Activated naive CD8-positive, alpha-beta T cell (primary cell): ENCODE measurements at regions not wholly inside any gene's neighbourhood (a gene's known extent, or its start where the extent isn't known, plus 50 kb on each side); places are given as distances from the start of the nearest gene placed in this dataset.

Source experiments
- H3K27ac Mint-ChIP-seq: one replicate; pipeline ENCODE4 v1.8.0; 2021; ENCODE audit warnings: mixed read lengths
- H3K27me3 Mint-ChIP-seq: one replicate; pipeline ENCODE4 v1.8.0; 2021; ENCODE audit warnings: mixed read lengths
- H3K36me3 Mint-ChIP-seq: one replicate; pipeline ENCODE4 v1.8.0; 2021; ENCODE audit warnings: mixed read lengths
- H3K4me1 Mint-ChIP-seq: one replicate; pipeline ENCODE4 v1.8.0; 2021; ENCODE audit warnings: low read depth, mixed read lengths
- H3K4me3 Mint-ChIP-seq: one replicate; pipeline ENCODE4 v1.8.0; 2021; ENCODE audit warnings: mild to moderate bottlenecking, mixed read lengths
- H3K9me3 Mint-ChIP-seq: one replicate; pipeline ENCODE4 v1.8.0; 2021; ENCODE audit warnings: low read depth, mixed read lengths

DNA sequence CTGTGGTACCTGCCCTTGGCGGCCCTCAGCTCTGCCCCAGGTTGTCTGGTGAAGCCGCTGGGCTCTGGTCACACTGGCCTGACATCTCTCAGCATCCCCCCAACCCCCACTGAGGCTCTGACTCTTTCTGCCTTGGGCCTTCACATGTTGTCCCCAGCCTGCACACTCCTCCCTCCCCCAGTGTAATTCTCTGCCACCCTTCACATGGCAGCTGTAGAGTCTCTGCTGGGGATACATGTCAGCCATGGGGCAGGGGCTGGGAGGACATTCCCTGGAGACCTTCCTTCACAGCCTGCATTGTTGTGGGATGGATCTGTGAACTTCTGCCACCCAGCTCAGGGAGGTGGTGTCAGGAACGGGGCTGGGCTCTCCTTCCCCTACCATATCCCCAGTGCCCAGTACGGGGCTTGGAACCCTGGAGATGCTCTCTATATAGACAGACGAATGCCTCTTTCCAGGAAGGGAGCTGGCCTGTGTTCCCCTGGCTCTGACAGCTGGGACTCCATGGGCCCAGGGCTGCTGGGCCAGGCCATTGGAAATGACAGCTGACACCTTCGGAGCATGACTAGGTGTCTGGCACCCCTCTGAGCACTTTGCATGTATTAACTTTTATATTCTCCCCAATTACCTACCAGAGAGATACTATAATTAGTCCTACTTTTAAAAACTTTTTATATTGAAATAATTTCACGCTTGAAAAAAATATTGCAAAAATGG is 151.5 kb downstream of the INHBB start:
- Mint-ChIP-seq H3K27me3 (peaks cover 4% of the 10 kb centered on the region), H3K9me3 (no peaks in the 10 kb centered on the region), H3K36me3 (no peaks in the 10 kb centered on the region), H3K27ac (no peak overlapping the region), H3K4me3 (no peak overlapping the region), H3K4me1 (no peaks in the 10 kb centered on the region)

DNA sequence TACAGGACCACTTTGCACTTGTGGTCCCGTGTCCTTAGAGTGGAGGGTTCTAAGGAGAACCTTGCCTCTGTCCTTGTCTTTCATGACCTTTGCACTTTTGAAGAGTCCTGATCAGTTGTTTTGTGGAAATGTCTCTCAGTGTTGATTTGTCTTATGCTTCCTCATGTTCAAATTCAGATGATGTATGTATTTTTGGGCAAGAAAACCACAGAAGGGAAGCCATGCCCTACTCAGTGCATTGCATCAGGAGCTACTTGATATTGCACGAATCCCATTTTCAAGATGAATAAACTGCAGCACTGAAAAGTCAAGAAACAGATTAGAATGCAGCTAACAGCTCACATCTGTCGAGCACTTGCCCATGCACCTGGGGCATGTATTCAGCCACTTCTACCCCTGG is 152.2 kb downstream of the INHBB start:
- Mint-ChIP-seq H3K4me3 (no peak overlapping the region), H3K27ac (no peak overlapping the region)

DNA sequence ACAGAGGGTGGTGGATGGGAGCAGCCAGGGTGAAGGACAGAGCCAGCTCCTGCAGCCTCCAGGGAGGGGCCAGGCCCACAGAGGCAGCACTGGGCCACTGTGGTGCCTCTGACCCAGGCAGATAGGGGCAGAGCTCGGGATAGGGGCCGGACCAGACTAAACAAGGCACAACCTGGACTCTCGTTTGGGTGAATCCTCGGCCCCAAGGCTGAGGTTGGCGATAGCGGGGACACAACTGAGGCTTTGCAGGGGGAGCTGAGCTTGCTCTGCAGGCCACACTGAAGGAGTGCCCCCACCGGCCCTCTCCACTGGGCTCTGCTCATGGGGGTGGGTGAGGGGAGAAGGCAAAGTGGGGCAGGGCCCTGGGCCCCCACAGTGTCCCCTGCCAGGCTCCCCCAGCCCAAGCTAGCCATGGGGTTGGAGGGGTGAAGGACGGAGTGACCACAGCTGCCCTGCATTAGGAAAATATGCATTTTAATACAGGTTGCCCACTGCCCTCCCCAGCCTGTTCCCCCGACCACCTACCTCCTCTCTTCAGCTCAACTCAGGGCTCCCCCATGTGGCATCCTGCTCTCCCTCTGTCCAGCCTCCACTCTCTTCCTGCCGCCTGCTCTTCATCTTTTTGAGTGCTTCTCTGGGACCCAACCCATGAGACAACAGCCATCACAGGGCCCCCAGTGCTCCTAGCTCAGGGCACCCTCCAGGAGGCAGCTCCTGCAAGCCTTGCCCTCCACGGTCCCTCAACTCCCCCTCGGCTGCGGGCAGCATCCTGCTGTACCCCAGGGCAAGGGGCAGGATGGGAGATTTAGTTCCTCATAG is 152.8 kb downstream of the INHBB start:
- Mint-ChIP-seq H3K27me3 (peaks cover 4% of the 10 kb centered on the region), H3K4me1 (no peaks in the 10 kb centered on the region), H3K36me3 (no peaks in the 10 kb centered on the region), H3K9me3 (no peaks in the 10 kb centered on the region), H3K27ac (no peak overlapping the region), H3K4me3 (no peak overlapping the region)

More for the DNA sequence above, 152.2 kb downstream of the INHBB start:
- Mint-ChIP-seq H3K4me1 (no peaks in the 10 kb centered on the region), H3K36me3 (no peaks in the 10 kb centered on the region), H3K27me3 (peaks cover 4% of the 10 kb centered on the region), H3K9me3 (no peaks in the 10 kb centered on the region)

DNA sequence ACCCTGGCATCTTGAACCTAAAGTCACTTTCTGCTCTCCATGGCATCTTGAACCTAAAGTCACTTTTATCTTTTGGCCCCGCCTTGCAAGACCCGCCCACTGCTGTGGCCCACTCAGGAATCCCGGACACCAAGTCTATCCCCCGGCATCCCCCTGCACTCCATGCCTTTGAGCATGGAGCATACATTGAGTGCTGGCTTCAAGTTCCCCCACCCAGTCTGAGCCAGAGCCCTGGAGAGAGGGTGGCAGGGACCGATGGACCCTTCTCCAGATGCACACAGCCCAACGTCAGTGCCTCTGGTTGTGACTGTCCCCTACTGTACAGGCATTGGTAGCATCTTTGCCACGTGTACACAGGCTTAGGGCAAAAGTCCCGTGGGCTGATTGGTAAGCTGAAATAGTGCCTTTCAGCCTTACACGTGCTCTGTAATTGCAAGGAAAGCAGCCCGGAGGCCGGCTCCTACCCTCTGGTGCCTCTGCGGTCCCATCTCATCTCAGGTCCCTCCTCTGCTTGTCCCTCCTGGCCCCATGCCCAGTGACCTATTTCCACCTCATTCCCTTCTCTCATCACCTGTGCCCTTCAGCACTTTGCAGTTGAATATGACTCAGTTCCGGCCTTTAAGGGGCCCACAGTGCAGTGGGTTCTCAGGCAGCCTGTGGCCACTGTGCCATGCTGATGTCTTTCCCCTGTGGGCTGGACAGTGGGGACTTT is 154.0 kb downstream of the INHBB start:
- H3K4me3 Mint-ChIP-seq, result no peak overlapping the region
- no peaks in the 10 kb centered on the region for H3K4me1 Mint-ChIP-seq
- H3K27ac Mint-ChIP-seq, result no peak overlapping the region
- no peaks in the 10 kb centered on the region for H3K36me3 Mint-ChIP-seq
- no peaks in the 10 kb centered on the region for H3K9me3 Mint-ChIP-seq
- H3K27me3 Mint-ChIP-seq, result peaks cover 4% of the 10 kb centered on the region

DNA sequence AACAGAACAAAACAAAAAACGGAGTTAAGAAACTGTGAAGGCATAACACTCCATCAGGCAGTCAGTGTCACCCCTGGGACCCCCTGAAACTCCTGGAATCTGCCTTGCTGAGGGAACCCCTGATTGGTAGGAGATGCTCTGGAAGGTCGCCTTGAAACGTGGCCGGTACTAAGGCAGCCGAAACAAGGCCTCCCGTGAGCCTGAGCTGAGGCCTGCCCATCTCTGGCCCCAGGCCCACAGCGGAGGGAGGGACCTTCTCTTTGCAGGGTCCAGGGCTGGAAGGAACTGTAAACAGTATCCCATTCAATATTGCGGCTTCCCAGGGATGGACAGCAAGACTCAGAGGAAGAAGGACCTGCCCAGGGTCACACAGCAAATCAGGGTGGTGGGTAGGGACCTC is 155.7 kb downstream of the INHBB start:
- peaks cover 4% of the 10 kb centered on the region for H3K27me3 Mint-ChIP-seq
- no peaks in the 10 kb centered on the region for H3K4me1 Mint-ChIP-seq
- H3K36me3 Mint-ChIP-seq, result no peaks in the 10 kb centered on the region
- H3K4me3 Mint-ChIP-seq, result no peak overlapping the region
- no peaks in the 10 kb centered on the region for H3K9me3 Mint-ChIP-seq
- H3K27ac Mint-ChIP-seq, result no peak overlapping the region

DNA sequence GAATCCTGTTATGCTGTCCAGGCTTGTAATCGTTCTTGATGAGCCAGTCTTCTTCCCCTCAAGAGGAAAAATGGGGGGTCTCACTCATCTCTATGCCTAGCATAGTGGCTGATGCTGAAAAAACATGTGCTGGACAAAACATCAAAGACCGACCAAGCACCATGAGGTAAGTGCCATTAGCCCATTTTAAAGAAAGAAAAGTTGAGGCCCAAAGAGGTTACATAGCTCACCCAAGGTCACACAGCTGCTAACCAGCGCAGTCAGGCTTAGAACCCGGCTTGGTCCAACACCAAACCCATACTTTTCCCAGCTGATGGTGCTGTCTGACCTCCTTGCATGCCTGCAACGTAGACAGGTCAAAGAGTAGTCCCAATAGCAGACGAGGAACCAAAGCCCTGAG is 156.4 kb downstream of the INHBB start:
- H3K9me3 Mint-ChIP-seq, result no peaks in the 10 kb centered on the region
- H3K27ac Mint-ChIP-seq, result no peak overlapping the region
- H3K4me3 Mint-ChIP-seq, result no peak overlapping the region
- no peaks in the 10 kb centered on the region for H3K4me1 Mint-ChIP-seq
- peaks cover 4% of the 10 kb centered on the region for H3K27me3 Mint-ChIP-seq
- H3K36me3 Mint-ChIP-seq, result no peaks in the 10 kb centered on the region

DNA sequence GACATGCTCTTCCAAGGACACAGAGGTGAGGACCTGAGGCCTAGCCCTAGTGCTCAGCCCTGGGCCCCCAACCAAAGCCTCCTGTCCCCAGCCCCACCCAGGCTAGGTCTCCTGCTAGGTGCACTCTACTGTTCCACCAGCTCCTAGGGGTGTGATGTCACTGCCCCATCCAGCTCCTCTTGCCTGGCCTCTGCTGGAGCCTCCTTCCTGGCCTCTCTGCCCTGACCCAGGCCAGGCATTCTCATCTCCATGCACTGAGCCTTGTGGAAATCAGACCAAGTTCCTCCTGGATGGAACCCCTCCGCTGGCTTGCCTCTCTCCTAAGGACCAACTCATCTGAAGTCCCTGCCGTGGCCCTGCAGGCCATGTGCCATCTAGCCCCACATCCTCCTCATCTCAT is 156.8 kb downstream of the INHBB start:
- Mint-ChIP-seq H3K4me1 (no peaks in the 10 kb centered on the region), H3K36me3 (no peaks in the 10 kb centered on the region), H3K4me3 (no peak overlapping the region), H3K9me3 (no peaks in the 10 kb centered on the region), H3K27ac (no peak overlapping the region), H3K27me3 (peaks cover 4% of the 10 kb centered on the region)

DNA sequence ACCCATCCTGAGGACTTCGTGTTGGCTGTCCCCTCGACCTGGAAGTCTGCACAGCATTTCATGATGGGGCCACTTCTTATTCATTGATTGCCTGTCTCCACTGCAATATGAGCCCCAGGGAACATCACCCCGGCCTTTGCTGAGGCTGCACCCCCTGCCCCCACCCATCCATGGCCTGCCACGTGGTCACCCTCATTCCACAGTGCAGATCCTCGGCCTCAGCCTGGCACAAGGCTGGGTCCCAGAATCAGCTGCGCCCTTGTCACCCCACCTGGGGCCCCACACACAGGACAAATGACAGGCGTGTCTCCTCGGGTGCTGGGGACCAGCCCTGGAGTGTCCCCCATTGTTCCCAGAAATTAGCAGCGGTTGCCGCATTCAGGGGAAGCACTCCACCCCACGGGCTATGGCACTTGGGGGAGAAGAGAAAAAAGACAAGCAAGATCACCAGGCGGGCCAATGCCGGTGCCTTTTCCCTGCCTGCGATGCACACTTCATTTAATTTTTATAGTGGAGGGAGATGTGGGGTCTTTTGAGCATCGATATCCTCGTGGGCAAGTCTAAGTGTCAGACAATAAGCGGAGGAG is 157.4 kb downstream of the INHBB start:
- Mint-ChIP-seq H3K36me3 (no peaks in the 10 kb centered on the region), H3K4me1 (no peaks in the 10 kb centered on the region), H3K27me3 (peaks cover 2% of the 10 kb centered on the region), H3K27ac (no peak overlapping the region), H3K4me3 (no peak overlapping the region), H3K9me3 (no peaks in the 10 kb centered on the region)

DNA sequence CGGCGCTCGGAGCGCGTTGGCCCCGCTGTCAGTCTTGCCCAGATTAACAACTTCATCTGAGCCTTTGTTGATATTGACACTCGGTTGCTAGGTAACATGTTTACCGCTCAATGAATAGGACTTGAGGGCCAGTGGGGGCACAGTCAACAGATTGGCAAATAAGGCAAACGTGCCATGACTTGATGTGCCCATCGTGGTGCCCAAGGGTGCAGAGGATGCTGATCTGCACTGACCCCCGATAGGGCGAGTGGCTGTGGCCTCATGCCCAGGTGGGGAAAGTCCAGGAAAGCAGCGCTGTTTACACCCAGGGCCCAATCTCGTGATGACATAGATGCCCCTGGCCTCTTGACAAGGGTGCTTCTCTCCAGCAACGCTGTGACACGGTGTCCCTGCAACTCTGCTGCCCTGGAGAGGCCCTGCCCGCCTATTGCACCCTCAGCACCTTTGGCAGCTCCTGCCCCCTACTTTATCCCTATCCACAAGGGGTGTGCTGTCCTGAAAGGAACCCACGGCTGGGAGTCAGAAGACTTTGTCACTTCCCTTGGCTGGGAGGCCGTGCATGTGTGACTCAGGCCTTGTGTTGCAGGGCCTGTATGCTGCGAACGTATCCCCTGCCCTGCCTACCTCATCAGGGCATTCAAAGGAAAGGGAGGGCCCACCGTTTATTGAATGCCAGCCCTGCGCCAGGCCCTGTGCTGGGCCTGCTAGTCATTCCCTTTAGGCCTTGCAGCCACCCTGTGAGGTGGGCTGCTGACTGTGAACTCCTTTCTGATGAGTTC is 158.0 kb downstream of the INHBB start:
- no peak overlapping the region for H3K4me3 Mint-ChIP-seq
- no peak overlapping the region for H3K27ac Mint-ChIP-seq
- H3K9me3 Mint-ChIP-seq, result no peaks in the 10 kb centered on the region
- H3K4me1 Mint-ChIP-seq, result no peaks in the 10 kb centered on the region
- peaks cover 2% of the 10 kb centered on the region for H3K27me3 Mint-ChIP-seq
- H3K36me3 Mint-ChIP-seq, result no peaks in the 10 kb centered on the region

DNA sequence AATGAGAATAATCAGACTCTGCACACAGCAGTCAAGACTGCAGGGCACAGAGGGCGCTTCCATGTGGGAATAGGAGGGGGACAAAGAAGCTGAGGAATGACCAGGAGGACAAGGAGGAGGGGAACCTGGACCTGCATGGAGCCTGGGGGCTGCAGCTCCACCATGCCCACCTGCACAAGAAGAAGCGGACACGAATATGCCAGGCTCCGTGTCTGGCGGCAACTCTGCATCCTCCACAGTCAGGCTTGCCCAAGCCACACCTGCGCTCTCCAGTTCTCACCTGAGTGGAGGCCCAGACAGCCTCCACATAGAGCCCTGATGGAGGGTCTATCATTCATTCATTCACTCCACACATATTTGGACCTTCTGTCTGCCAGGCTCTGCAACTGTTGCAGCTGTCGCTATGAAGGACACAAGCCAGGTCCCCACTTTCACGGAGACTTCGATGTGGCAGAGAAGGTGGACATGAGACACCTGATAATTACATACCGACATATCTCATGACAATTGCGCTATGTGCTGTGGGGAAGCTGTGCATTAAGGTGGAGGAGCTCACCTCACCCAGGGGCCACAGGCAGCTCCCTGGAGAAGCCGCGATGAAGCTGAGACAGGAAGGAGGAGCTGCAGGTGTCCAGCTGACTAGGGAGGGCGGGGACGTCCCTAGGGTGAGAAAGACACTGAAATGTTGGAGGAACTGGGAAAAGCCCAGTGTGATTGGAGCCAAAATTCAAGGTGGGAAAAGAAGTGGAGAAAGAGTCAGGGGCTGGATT is 159.2 kb downstream of the INHBB start:
- H3K4me1 Mint-ChIP-seq, result no peaks in the 10 kb centered on the region
- no peak overlapping the region for H3K4me3 Mint-ChIP-seq
- no peaks in the 10 kb centered on the region for H3K9me3 Mint-ChIP-seq
- H3K27ac Mint-ChIP-seq, result no peak overlapping the region
- no peaks in the 10 kb centered on the region for H3K27me3 Mint-ChIP-seq
- no peaks in the 10 kb centered on the region for H3K36me3 Mint-ChIP-seq

DNA sequence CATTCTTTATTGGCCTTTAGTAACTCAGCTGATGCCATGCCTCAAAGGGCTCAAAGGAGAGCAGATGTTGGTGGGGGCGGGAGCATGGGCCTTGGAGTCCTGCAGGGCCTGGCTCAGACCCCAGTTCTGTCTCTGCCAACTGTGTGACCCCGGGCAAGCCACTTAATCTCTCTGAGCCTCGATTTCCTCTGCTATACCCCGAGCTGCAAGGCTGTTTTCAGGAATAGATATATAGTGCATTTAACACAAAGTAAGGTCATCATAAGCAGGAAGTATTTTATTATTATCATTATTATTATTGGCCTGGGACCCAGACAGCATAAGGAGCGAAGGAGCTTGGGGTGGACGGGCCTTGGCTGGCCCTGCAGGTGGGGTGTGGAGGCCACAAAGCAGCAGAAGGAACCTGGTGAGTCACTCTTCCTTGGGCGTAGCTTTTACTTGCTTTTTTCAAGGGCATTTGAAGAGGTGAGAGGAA is 162.7 kb downstream of the INHBB start:
- Mint-ChIP-seq H3K4me1 (no peaks in the 10 kb centered on the region), H3K9me3 (no peaks in the 10 kb centered on the region), H3K4me3 (no peak overlapping the region), H3K36me3 (no peaks in the 10 kb centered on the region), H3K27me3 (no peaks in the 10 kb centered on the region), H3K27ac (no peak overlapping the region)

DNA sequence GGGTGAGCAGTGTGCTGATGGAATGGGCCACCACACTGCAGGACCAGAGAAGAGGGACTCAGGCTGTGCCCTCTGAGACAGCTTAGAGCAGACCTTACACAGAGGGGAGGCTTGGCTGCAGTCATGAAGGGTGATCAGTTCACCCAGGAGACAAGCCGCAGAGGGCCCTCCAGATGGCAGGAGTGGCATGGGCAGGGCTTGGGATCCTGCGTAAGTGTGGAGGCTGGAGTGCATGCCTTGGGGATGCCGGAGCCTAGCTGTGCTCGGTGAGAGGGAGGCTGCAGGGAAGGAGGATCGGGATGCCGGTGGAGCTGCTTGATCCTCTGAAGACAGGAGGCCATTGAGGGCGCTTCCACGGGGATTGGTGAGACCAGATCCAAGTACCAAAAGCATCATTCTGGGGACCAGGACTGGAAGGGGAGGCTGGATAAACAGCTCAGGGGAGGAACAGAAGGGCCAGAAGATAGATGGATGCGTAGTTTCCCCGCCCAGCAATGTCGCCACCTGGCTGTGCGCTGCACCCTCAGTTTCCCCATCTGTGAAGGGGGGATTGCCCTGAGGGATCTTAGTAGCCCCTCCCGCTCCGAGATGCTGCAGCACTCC is 163.4 kb downstream of the INHBB start:
- H3K36me3 Mint-ChIP-seq, result no peaks in the 10 kb centered on the region
- H3K9me3 Mint-ChIP-seq, result no peaks in the 10 kb centered on the region
- H3K27me3 Mint-ChIP-seq, result no peaks in the 10 kb centered on the region
- H3K27ac Mint-ChIP-seq, result no peak overlapping the region
- H3K4me1 Mint-ChIP-seq, result no peaks in the 10 kb centered on the region
- no peak overlapping the region for H3K4me3 Mint-ChIP-seq

DNA sequence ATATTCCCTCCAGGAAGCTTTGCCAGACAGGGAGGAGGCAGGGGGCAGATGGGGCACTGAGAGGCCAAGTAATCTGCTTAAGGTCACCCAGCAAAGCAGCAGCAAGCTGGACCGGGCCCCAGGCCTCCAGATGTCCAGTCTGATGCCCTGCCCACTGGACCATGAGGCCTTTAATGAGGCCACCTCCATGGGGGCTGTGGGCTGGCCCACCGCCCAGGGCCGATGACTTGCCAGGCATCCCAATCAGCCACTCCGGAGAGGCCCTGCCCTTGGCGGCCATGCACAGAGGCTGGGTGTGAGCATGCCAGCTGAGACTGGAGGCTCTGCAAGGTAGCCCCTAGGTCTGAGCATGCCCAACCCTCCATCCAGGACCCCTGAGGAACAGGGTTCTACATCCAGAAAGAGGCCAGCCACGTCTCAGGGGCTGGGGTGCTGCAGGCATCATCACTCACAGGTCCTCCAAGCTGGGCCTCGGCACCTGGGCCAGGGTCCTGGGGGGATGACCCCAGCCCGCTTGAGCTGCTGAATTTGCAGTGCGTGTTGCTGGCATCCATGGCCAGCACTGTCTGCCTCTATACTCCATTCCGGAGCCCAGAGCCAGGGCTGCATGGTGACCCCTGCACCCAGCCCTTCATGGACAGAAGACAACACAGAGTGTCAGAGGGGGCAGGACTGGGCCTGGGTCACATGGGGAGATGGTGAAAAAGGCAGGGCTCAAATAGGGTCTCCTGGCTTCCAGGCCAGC is 164.2 kb downstream of the INHBB start:
- Mint-ChIP-seq H3K27me3 (no peaks in the 10 kb centered on the region), H3K4me3 (no peak overlapping the region), H3K27ac (no peak overlapping the region), H3K4me1 (no peaks in the 10 kb centered on the region), H3K9me3 (no peaks in the 10 kb centered on the region), H3K36me3 (no peaks in the 10 kb centered on the region)
